GM12892 (cell line): ENCODE measurements at regions not wholly inside any gene's neighbourhood (a gene's known extent, or its start where the extent isn't known, plus 50 kb on each side); places are given as distances from the start of the nearest gene placed in this dataset.

Experiments used
- DNase-seq: peaks from one replicate; pipeline ENCODE4 v3.0.0; 2011; ENCODE audit not compliant: insufficient read length
- FAIRE-seq: peaks from 2 replicates; lab custom pipeline; 2011; peaks lifted over from hg19 to GRCh38; lab: Jason Lieb, UNC
- POLR2A ChIP-seq: IDR thresholded peaks from 2 replicates; pipeline ENCODE4 v1.6.1; 2011; ENCODE audit warnings: low read depth, low read length, control low read depth
- POLR2AphosphoS5 ChIP-seq: IDR thresholded peaks from 2 replicates; pipeline ENCODE4 v1.6.1; 2011; ENCODE audit warnings: low read depth, low read length, control low read depth
- TAF1 ChIP-seq: IDR thresholded peaks from 2 replicates; pipeline ENCODE4 v1.6.1; 2011; ENCODE audit warnings: low read depth, mild to moderate bottlenecking, control low read depth, low read length, borderline replicate concordance

- TF ChIP-seq POLR2A, result no peak
- no peak for FAIRE-seq
- peak; percentile 47 for DNase-seq
These were observed 150.1 kb downstream of the DHX35 start for GRCh38 chr20:39112178-39112743.

GRCh38 chr20:39111359-39112177 lies 149.4 kb downstream of the DHX35 start:
- TF ChIP-seq POLR2A (no peak), TAF1 (no peak), POLR2AphosphoS5 (no peak)
- DNase-seq (no peak), FAIRE-seq (no peak)

GRCh38 chr20:39110819-39111136 lies 148.6 kb downstream of the DHX35 start:
- no peak for TF ChIP-seq TAF1
- TF ChIP-seq POLR2A, result no peak
- no peak for TF ChIP-seq POLR2AphosphoS5
- no peak for DNase-seq
- peak; percentile 21 for FAIRE-seq

GRCh38 chr20:39109933-39110818 lies 148.0 kb downstream of the DHX35 start:
- FAIRE-seq, result no peak
- no peak for DNase-seq
- no peak for TF ChIP-seq POLR2AphosphoS5
- TF ChIP-seq POLR2A, result no peak
- no peak for TF ChIP-seq TAF1

GRCh38 chr20:39108746-39109145 lies 146.6 kb downstream of the DHX35 start:
- DNase-seq (no peak), FAIRE-seq (no peak)
- no peak for TF ChIP-seq POLR2AphosphoS5
- no peak for TF ChIP-seq TAF1
- no peak for TF ChIP-seq POLR2A

- TF ChIP-seq TAF1 (no peak), POLR2A (no peak), POLR2AphosphoS5 (no peak)
- FAIRE-seq, result no peak
- DNase-seq, result no peak
These were observed 145.6 kb downstream of the DHX35 start for GRCh38 chr20:39107741-39108140.

GRCh38 chr20:39106791-39107190 lies 144.6 kb downstream of the DHX35 start:
- FAIRE-seq, result no peak
- no peak for DNase-seq

GRCh38 chr20:39105551-39105950 lies 143.4 kb downstream of the DHX35 start:
- TF ChIP-seq TAF1 (no peak), POLR2AphosphoS5 (no peak), POLR2A (no peak)
- FAIRE-seq (no peak), DNase-seq (no peak)

More at GRCh38 chr20:39106791-39107190, 144.6 kb downstream of the DHX35 start:
- TF ChIP-seq TAF1, result no peak
- TF ChIP-seq POLR2A, result no peak
- TF ChIP-seq POLR2AphosphoS5, result no peak

GRCh38 chr20:39103732-39104131 lies 141.6 kb downstream of the DHX35 start:
- FAIRE-seq (no peak), DNase-seq (no peak)
- no peak for TF ChIP-seq POLR2A
- no peak for TF ChIP-seq POLR2AphosphoS5
- no peak for TF ChIP-seq TAF1

- no peak for TF ChIP-seq POLR2A
- FAIRE-seq, result no peak
- DNase-seq, result no peak
These were observed 141.2 kb downstream of the DHX35 start for GRCh38 chr20:39103305-39103704.

GRCh38 chr20:39101895-39102294 lies 139.8 kb downstream of the DHX35 start:
- TF ChIP-seq TAF1 (no peak), POLR2AphosphoS5 (no peak), POLR2A (no peak)
- no peak for DNase-seq
- FAIRE-seq, result no peak
